Prostate gland (tissue), 2 donors: ENCODE measurements at regions not wholly inside any gene's neighbourhood (a gene's known extent, or its start where the extent isn't known, plus 50 kb on each side); places are given as distances from the start of the nearest gene placed in this dataset.

Experiments used
- CTCF ChIP-seq, 4 experiments: fragments of 200-600 bp in 2 of 4; fragments of 450-650 bp in 2 of 4; sonication (generic) in 2 of 4; IDR thresholded peaks; 1 replicate in 3 of 4; 2 replicates in 1 of 4; pipeline ENCODE4 v1.5.1; 2016 to 2019; ENCODE audit warnings: antibody characterized with exemption in 4 of 4, mild to moderate bottlenecking in 2 of 4, moderate library complexity in 2 of 4
- POLR2A ChIP-seq: fragments of 450-650 bp; IDR thresholded peaks from one replicate; pipeline ENCODE4 v1.6.1; 2016; ENCODE audit warnings: antibody characterized with exemption, mild to moderate bottlenecking
- POLR2AphosphoS5 ChIP-seq: sonication (generic); formaldehyde crosslinking; IDR thresholded peaks from one replicate; pipeline ENCODE4 v1.6.1; 2017; ENCODE audit warnings: antibody characterized with exemption

- TF ChIP-seq CTCF (IDR thresholded peaks at IDR 0.05) (no peak), POLR2AphosphoS5 (no peak), POLR2A (no peak)
Measured at GRCh38 chr2:118696786-118697465, 150.5 kb downstream of the EN1 start.
